ENCODE measurements at regions not wholly inside any gene's neighbourhood (a gene's known extent, or its start where the extent isn't known, plus 50 kb on each side); places are given as distances from the start of the nearest gene placed in this dataset.

- Mint-ChIP-seq H3K27me3 (ENCODE audit: low read depth) (no peaks in the 10 kb centered on the region), H3K9me3 (peaks cover 3 to 6% of the 10 kb centered on the region in 2 experiments; a peak in 3 of 5 replicates), H3K4me3 (no peak overlapping the region), H3K27ac (no peak overlapping the region), H3K36me3 (ENCODE audit: insufficient read depth in 1 of 3, low read depth in 3 of 3) (no peaks in the 10 kb centered on the region), H3K4me1 (peaks cover 3 to 7% of the 10 kb centered on the region in 2 experiments; a peak in 3 of 4 replicates)
- Histone ChIP-seq H3K4me2 (ENCODE audit: insufficient read depth, insufficient read length, low read length) (no peak overlapping the region), H3K79me2 (ENCODE audit: insufficient read depth, low read length) (no peaks in the 10 kb centered on the region), H3K27me3 (ENCODE audit: insufficient read depth, low read length) (no peaks in the 10 kb centered on the region), H4K8ac (replicated peaks; ENCODE audit: insufficient read length, low read depth, low read length) (no peak overlapping the region), H3K4me1 (ENCODE audit: insufficient read depth, low read length) (no peaks in the 10 kb centered on the region), H4K20me1 (ENCODE audit: control insufficient read depth, insufficient read depth, insufficient read length) (no peaks in the 10 kb centered on the region), H3K23me2 (ENCODE audit: insufficient read length, low read depth, low read length, poor library complexity, severe bottlenecking) (no peaks in the 10 kb centered on the region), H2BK12ac (ENCODE audit: insufficient read length, low read depth, low read length) (no peak overlapping the region), H3K14ac (ENCODE audit: insufficient read depth, low read length) (no peak overlapping the region), H2BK15ac (ENCODE audit: low read depth, low read length) (no peak overlapping the region), H4K91ac (ENCODE audit: insufficient read length, low read depth, low read length) (no peak overlapping the region), H3K23ac (ENCODE audit: insufficient read length, low read depth, low read length) (no peak overlapping the region), H2AFZ (ENCODE audit: low read length) (no peak overlapping the region), H3K4ac (ENCODE audit: low read depth, low read length) (no peak overlapping the region), H2AK5ac (ENCODE audit: insufficient read length, low read length) (no peak overlapping the region), H3K18ac (ENCODE audit: insufficient read length, low read depth, low read length) (no peak overlapping the region), H2BK120ac (ENCODE audit: low read depth, low read length, poor library complexity, severe bottlenecking) (no peak overlapping the region), H3K79me1 (ENCODE audit: insufficient read depth, low read depth, low read length, poor library complexity, severe bottlenecking) (no peaks in the 10 kb centered on the region), H3K9me3 (ENCODE audit: control insufficient read depth, low read depth, low read length) (no peaks in the 10 kb centered on the region), H4K5ac (ENCODE audit: insufficient read length, low read depth, low read length) (no peak overlapping the region), H2BK5ac (ENCODE audit: insufficient read length, low read length) (no peak overlapping the region), H3K9ac (ENCODE audit: extremely low read depth, insufficient read length, low read length) (no peak overlapping the region), H3K56ac (ENCODE audit: insufficient read length, low read depth, low read length) (no peak overlapping the region), H3T11ph (ENCODE audit: low read length) (no peak overlapping the region), H3K27ac (ENCODE audit: insufficient read length, low read depth, low read length) (no peak overlapping the region), H2BK20ac (ENCODE audit: low read depth, low read length, poor library complexity, severe bottlenecking) (no peak overlapping the region)
- TF ChIP-seq, protein P1, sequence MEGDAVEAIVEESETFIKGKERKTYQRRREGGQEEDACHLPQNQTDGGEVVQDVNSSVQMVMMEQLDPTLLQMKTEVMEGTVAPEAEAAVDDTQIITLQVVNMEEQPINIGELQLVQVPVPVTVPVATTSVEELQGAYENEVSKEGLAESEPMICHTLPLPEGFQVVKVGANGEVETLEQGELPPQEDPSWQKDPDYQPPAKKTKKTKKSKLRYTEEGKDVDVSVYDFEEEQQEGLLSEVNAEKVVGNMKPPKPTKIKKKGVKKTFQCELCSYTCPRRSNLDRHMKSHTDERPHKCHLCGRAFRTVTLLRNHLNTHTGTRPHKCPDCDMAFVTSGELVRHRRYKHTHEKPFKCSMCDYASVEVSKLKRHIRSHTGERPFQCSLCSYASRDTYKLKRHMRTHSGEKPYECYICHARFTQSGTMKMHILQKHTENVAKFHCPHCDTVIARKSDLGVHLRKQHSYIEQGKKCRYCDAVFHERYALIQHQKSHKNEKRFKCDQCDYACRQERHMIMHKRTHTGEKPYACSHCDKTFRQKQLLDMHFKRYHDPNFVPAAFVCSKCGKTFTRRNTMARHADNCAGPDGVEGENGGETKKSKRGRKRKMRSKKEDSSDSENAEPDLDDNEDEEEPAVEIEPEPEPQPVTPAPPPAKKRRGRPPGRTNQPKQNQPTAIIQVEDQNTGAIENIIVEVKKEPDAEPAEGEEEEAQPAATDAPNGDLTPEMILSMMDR (conservative IDR thresholded peaks at IDR 0.05), result no peak
- no peak for DNase-seq
- WGBS (ENCODE audit: extremely low coverage, insufficient read length, low lambda C conversion rate), result no CpG with 5 or more reads among the region's 6 CpGs
These were observed 393.6 kb downstream of the BTBD3 start for GRCh38 chr20:12311094-12311865.
